H9 (cell line): ENCODE measurements at regions not wholly inside any gene's neighbourhood (a gene's known extent, or its start where the extent isn't known, plus 50 kb on each side); places are given as distances from the start of the nearest gene placed in this dataset.
A peak's percentile ranks its signal among the peaks of the same experiment; 100 is the strongest.

Source experiments
- DNase-seq: peaks from one replicate; pipeline ENCODE4 v3.0.0-alpha.2; 2017
- H2AFZ ChIP-seq: one replicate; pipeline ENCODE4 v1.6.1; 2013; ENCODE audit warnings: mild to moderate bottlenecking, low read length, control low read depth, moderate library complexity
- H2AK5ac ChIP-seq: 2 replicates; pipeline ENCODE4 v1.6.1; 2013; ENCODE audit warnings: low read length, control low read depth, mixed read lengths; ENCODE audit not compliant: insufficient read length
- H2BK120ac ChIP-seq: one replicate; pipeline ENCODE4 v1.6.1; 2013; ENCODE audit warnings: low read depth, mild to moderate bottlenecking, low read length, control low read depth, inconsistent platforms; ENCODE audit not compliant: poor library complexity, severe bottlenecking
- H2BK12ac ChIP-seq: 2 replicates; pipeline ENCODE4 v1.6.1; 2013; ENCODE audit warnings: low read length, control low read depth, mixed read lengths, low read depth; ENCODE audit not compliant: insufficient read length
- H2BK15ac ChIP-seq: 2 replicates; pipeline ENCODE4 v1.6.1; 2013; ENCODE audit warnings: low read depth, low read length, control low read depth
- H2BK20ac ChIP-seq: one replicate; pipeline ENCODE4 v1.6.1; 2013; ENCODE audit warnings: low read depth, mild to moderate bottlenecking, low read length, control low read depth, inconsistent platforms; ENCODE audit not compliant: poor library complexity, severe bottlenecking
- H2BK5ac ChIP-seq: 2 replicates; pipeline ENCODE4 v1.6.1; 2013; ENCODE audit warnings: low read length, control low read depth, mixed read lengths; ENCODE audit not compliant: insufficient read length
- H3K14ac ChIP-seq: 2 replicates; pipeline ENCODE4 v1.6.1; 2013; ENCODE audit warnings: low read length, control low read depth; ENCODE audit not compliant: insufficient read depth
- H3K18ac ChIP-seq: 2 replicates; pipeline ENCODE4 v1.6.1; 2013; ENCODE audit warnings: low read depth, mild to moderate bottlenecking, mixed read lengths, low read length, control low read depth; ENCODE audit not compliant: insufficient read length
- H3K23ac ChIP-seq: 2 replicates; pipeline ENCODE4 v1.6.1; 2013; ENCODE audit warnings: low read length, control low read depth, mixed read lengths, low read depth; ENCODE audit not compliant: insufficient read length
- H3K23me2 ChIP-seq: 2 replicates; pipeline ENCODE4 v1.6.1; 2013; ENCODE audit warnings: low read depth, mild to moderate bottlenecking, mixed read lengths, low read length, control low read depth; ENCODE audit not compliant: insufficient read length, poor library complexity, severe bottlenecking
- H3K27ac ChIP-seq: 2 replicates; pipeline ENCODE4 v1.5.1; 2013; ENCODE audit warnings: low read length, control low read depth, mixed read lengths, low read depth; ENCODE audit not compliant: insufficient read length
- H3K27me3 ChIP-seq: 2 replicates; pipeline ENCODE4 v1.6.1; 2013; ENCODE audit warnings: low read length, control low read depth, inconsistent platforms; ENCODE audit not compliant: insufficient read depth
- H3K4ac ChIP-seq: 2 replicates; pipeline ENCODE4 v1.6.1; 2013; ENCODE audit warnings: low read depth, mild to moderate bottlenecking, control low read depth, inconsistent platforms, low read length, moderate library complexity
- H3K4me1 ChIP-seq: 2 replicates; pipeline ENCODE4 v1.6.1; 2013; ENCODE audit warnings: low read length, control low read depth, inconsistent platforms; ENCODE audit not compliant: insufficient read depth
- H3K4me2 ChIP-seq: 2 replicates; pipeline ENCODE4 v1.6.1; 2013; ENCODE audit warnings: low read length, control low read depth, mixed read lengths; ENCODE audit not compliant: insufficient read length, insufficient read depth
- H3K56ac ChIP-seq: 2 replicates; pipeline ENCODE4 v1.6.1; 2013; ENCODE audit warnings: low read depth, mild to moderate bottlenecking, mixed read lengths, low read length, control low read depth; ENCODE audit not compliant: insufficient read length
- H3K79me1 ChIP-seq: 2 replicates; pipeline ENCODE4 v1.6.1; 2013; ENCODE audit warnings: low read depth, mild to moderate bottlenecking, moderate library complexity, low read length, control low read depth, inconsistent platforms; ENCODE audit not compliant: insufficient read depth, poor library complexity, severe bottlenecking
- H3K79me2 ChIP-seq: 2 replicates; pipeline ENCODE4 v1.6.1; 2013; ENCODE audit warnings: low read length, control low read depth, inconsistent platforms; ENCODE audit not compliant: insufficient read depth
- H3K9ac ChIP-seq: 2 replicates; pipeline ENCODE4 v1.6.1; 2013; ENCODE audit warnings: low read length, control low read depth, mixed read lengths; ENCODE audit not compliant: insufficient read length; ENCODE audit errors: extremely low read depth
- H3K9me3 ChIP-seq: one replicate; pipeline ENCODE4 v1.6.1; 2013; ENCODE audit warnings: low read depth, low read length, inconsistent platforms; ENCODE audit not compliant: control insufficient read depth
- H3T11ph ChIP-seq: one replicate; pipeline ENCODE4 v1.6.1; 2013; ENCODE audit warnings: mild to moderate bottlenecking, low read length, control low read depth, inconsistent platforms
- H4K20me1 ChIP-seq: one replicate; pipeline ENCODE4 v1.6.1; 2013; ENCODE audit not compliant: control insufficient read depth, insufficient read length, insufficient read depth
- H4K5ac ChIP-seq: 2 replicates; pipeline ENCODE4 v1.6.1; 2013; ENCODE audit warnings: low read depth, mild to moderate bottlenecking, mixed read lengths, low read length, control low read depth; ENCODE audit not compliant: insufficient read length
- H4K8ac ChIP-seq: replicated peaks from 2 replicates; pipeline ENCODE4 v1.6.1; 2013; ENCODE audit warnings: low read length, control low read depth, mixed read lengths, low read depth; ENCODE audit not compliant: insufficient read length
- H4K91ac ChIP-seq: 2 replicates; pipeline ENCODE4 v1.6.1; 2013; ENCODE audit warnings: low read depth, mild to moderate bottlenecking, moderate library complexity, mixed read lengths, low read length, control low read depth; ENCODE audit not compliant: insufficient read length
- H3K27ac Mint-ChIP-seq, 3 experiments: 2 replicates in 2 of 3; 3 replicates in 1 of 3; pipeline ENCODE4 v1.8.0; 2020 to 2021; ENCODE audit warnings: mixed read lengths in 3 of 3, mild to moderate bottlenecking in 1 of 3, moderate library complexity in 1 of 3
- H3K27me3 Mint-ChIP-seq: 2 replicates; pipeline ENCODE4 v1.8.0; 2021; ENCODE audit warnings: low read depth, mild to moderate bottlenecking, moderate library complexity, mixed read lengths
- H3K36me3 Mint-ChIP-seq, 3 experiments: 2 replicates in 2 of 3; 3 replicates in 1 of 3; pipeline ENCODE4 v1.8.0; 2020 to 2021; ENCODE audit warnings: low read depth in 3 of 3, mixed read lengths in 3 of 3; ENCODE audit not compliant: insufficient read depth in 1 of 3
- H3K4me1 Mint-ChIP-seq, 2 experiments: 2 replicates each; pipeline ENCODE4 v1.8.0; 2020; ENCODE audit warnings: mixed read lengths in 2 of 2
- H3K4me3 Mint-ChIP-seq, 2 experiments: 2 replicates in 1 of 2; 3 replicates in 1 of 2; pipeline ENCODE4 v1.8.0; 2020 to 2021; ENCODE audit warnings: mild to moderate bottlenecking in 2 of 2, mixed read lengths in 2 of 2, moderate library complexity in 1 of 2
- H3K9me3 Mint-ChIP-seq, 2 experiments: 2 replicates in 1 of 2; 3 replicates in 1 of 2; pipeline ENCODE4 v1.8.0; 2020; ENCODE audit warnings: mild to moderate bottlenecking in 2 of 2, mixed read lengths in 2 of 2, moderate library complexity in 1 of 2
- WGBS: extraction: QIAGEN DNeasy Blood & Tissue Kit; methylation state at CpG from one replicate; pipeline ENCODE4 v1.1.7; 2013; ENCODE audit warnings: missing lambda C conversion rate, low lambda C conversion rate, mixed read lengths; ENCODE audit not compliant: insufficient read length; ENCODE audit errors: extremely low coverage; 5-methylcytosine and 5-hydroxymethylcytosine counted together
- TF ChIP-seq, protein P1 (sequence below): fragments of 200-600 bp; sonication (generic); conservative IDR thresholded peaks from 3 replicates; pipeline ENCODE4 v1.8.0; 2021; ENCODE audit warnings: antibody characterized with exemption, mild to moderate bottlenecking

DNA sequence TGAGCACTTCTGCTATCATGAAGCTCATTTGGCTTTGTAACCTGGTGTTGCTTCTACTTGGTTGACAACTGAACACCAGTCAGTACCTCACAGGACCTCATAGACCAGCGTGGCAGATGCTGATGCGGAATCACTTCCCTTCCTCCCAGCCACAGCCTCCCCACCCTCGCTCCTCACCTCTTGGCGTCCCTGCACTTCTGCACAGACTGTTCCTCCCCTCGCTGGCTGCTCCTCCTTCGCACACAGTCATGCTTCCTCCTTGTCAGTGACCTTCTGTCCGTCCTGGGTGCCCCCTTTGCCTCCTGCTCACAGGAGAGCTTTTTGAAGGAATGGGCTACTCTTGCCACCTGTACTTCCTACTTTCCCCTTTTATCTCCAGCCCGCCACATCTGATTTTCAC lies 61.4 kb upstream of the CTBP2 start:
- Histone ChIP-seq H3K23me2 (no peaks in the 10 kb centered on the region), H2AFZ (no peak overlapping the region), H2BK12ac (no peak overlapping the region), H2BK120ac (no peak overlapping the region), H3K27ac (no peak overlapping the region), H3K79me1 (no peaks in the 10 kb centered on the region), H3K18ac (no peak overlapping the region), H3T11ph (no peak overlapping the region), H3K79me2 (no peaks in the 10 kb centered on the region), H3K14ac (no peak overlapping the region; the same call in 1 of the 2 replicates), H3K56ac (no peak overlapping the region), H2BK20ac (no peak overlapping the region), H3K23ac (no peak overlapping the region), H3K9ac (no peak overlapping the region), H2AK5ac (no peak overlapping the region), H3K4me1 (peaks cover 2% of the 10 kb centered on the region; the same call in 1 of the 2 replicates), H4K91ac (no peak overlapping the region), H4K8ac (no peak overlapping the region), H3K4me2 (no peak overlapping the region), H3K27me3 (no peaks in the 10 kb centered on the region), H2BK5ac (no peak overlapping the region), H2BK15ac (no peak overlapping the region), H3K9me3 (no peaks in the 10 kb centered on the region), H4K20me1 (no peaks in the 10 kb centered on the region), H3K4ac (no peak overlapping the region), H4K5ac (no peak overlapping the region)
- WGBS: no CpG with 5 or more reads among the region's 8 CpGs
- no peaks in the 10 kb centered on the region; a peak in 1 of 7 replicates for H3K36me3 Mint-ChIP-seq
- DNase-seq: no peak
- H3K4me3 Mint-ChIP-seq: no peak overlapping the region
- TF ChIP-seq, protein P1, sequence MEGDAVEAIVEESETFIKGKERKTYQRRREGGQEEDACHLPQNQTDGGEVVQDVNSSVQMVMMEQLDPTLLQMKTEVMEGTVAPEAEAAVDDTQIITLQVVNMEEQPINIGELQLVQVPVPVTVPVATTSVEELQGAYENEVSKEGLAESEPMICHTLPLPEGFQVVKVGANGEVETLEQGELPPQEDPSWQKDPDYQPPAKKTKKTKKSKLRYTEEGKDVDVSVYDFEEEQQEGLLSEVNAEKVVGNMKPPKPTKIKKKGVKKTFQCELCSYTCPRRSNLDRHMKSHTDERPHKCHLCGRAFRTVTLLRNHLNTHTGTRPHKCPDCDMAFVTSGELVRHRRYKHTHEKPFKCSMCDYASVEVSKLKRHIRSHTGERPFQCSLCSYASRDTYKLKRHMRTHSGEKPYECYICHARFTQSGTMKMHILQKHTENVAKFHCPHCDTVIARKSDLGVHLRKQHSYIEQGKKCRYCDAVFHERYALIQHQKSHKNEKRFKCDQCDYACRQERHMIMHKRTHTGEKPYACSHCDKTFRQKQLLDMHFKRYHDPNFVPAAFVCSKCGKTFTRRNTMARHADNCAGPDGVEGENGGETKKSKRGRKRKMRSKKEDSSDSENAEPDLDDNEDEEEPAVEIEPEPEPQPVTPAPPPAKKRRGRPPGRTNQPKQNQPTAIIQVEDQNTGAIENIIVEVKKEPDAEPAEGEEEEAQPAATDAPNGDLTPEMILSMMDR: no peak
- H3K9me3 Mint-ChIP-seq: no peaks in the 10 kb centered on the region
- H3K27me3 Mint-ChIP-seq: peaks cover 4% of the 10 kb centered on the region; the same call in 1 of the 2 replicates
- peak overlapping the region in 1 of 3 experiments; percentile 68; a peak in 2 of 7 replicates for H3K27ac Mint-ChIP-seq
- peaks cover 19 to 26% of the 10 kb centered on the region in 2 experiments for H3K4me1 Mint-ChIP-seq
